ENCODE measurements at regions not wholly inside any gene's neighbourhood (a gene's known extent, or its start where the extent isn't known, plus 50 kb on each side); places are given as distances from the start of the nearest gene placed in this dataset.
A peak's percentile ranks its signal among the peaks of the same experiment; 100 is the strongest.
"Not testable (repeated sequence)": the region's sequence is repeated elsewhere in the genome, so short reads cannot be mapped to it uniquely, and the experiment has no call there.

DNA sequence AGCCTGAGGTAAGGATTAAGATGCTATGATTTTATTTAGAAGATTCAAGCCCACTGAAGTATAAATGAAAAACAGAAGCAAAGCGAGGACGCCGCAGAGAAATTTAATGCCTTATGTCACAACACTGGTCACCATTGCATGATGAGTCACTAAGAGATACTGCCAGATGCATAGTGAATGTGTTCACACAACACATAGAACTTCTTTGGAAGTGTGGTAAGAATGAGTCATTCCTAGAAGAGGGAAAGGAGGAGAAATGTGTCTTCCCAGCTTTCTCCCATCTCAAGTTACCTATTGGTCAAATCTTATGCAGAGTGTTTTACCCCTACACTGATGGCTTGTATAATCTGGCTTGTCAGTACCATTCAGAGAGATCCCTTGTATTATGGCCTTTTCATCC is 465.3 kb upstream of the ARRDC3 start:
- DNase-seq (ENCODE audit: low spot score) = peak; percentile 94

DNA sequence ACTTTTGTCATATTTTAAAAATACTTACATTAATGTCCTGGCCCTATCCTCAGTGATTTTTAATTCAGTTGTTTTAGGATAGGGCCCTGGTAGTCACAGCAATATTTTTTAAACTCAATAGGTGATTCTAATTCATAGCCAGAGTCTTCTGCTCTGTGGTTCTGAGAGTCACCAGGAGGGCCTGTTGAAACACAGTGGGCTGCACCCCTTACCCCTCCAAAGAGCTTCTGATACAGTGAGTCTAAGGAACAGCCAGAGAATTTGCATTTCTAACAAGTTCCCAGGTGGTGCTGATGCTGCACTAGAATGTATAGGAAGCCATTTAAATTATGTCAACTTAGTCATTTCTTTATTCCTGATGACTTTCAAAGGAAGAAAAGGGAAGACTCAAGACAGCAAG is 458.3 kb upstream of the ARRDC3 start:
- DNase-seq (ENCODE audit: low spot score) = no peak

DNA sequence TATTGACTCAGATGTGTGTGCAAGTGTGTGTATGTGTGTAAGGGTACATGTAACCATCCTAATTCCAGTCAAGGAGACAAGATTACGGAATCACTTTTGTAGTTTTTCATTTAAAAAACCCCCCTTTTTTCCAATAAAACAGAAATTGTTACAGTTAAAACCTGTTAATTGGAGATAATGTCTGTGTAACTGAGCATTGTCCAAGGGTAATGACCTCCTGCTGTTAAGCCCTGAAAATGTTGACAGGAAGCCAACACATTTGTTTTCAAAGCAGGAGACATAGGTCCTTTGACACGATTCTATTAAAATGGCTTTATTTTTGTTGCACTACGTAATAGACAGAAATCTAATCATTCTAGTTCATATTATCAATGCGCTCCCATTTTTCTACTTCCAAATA is 457.3 kb upstream of the ARRDC3 start:
- DNase-seq (ENCODE audit: low spot score) = no peak

DNA sequence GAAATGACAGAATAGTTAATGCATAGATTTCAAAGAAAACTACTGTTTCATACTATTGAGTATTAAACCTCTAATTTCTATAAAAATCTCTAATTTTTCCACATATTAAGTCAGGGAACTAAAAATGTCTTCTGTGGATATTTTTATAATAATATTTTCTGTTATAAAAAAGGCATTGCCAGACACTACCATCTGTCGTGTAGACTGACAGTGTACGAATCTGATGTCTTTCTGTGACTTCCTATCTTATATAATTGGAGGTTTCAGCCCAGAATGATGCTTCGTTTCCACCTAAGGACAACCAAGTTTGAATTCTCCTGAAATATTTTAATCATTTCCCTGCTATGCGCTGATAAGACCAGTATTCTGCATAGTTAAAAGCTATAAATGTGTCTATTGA is 456.6 kb upstream of the ARRDC3 start:
- DNase-seq (ENCODE audit: low spot score) = no peak

DNA sequence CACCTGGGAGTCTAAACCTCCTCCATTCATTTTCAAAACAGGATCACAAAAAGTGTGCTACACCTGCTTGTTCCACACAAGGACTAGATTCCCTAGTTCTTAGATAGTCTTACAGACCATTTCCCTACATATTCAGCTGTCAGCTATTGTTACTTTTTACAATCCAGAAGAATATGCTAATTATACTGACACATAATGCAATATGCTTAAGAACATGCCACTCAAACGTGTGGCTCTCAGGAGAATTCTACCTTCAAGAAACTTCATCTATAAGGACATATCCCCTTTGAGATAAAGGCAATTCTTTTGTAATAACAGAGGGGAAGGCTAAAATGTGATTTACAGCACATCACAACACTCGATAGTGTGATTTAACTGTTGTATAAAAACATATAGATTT is 456.1 kb upstream of the ARRDC3 start:
- DNase-seq (ENCODE audit: low spot score) = no peak

DNA sequence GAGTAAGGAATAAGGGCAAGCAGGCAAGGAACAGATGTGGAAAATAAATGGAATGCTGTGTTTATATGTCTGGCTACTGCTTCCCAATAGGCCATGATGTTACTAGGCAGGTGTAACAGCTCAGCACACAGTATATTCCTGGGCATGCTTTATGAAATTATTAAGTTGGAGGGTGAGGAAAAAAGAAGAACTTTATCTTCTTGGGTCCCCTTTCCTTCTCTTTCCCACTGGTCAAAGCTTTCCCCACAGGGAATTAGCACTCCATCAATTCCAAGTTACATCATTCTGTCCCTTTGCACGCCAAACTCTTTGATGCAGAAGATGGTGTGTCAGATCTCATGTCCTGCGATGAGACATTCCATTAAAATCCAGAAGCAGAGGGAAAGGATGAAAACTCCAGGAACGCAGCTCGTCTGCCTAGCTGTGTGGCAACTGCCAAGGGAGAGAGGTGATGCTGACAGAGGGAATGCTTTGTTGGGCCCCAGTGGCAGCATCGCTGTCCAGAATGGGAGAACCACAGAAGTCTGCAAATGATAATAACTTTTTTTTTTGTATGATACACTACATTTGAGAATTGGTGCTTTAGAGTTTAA is 447.3 kb upstream of the ARRDC3 start:
- no peak for DNase-seq (ENCODE audit: low spot score)

DNA sequence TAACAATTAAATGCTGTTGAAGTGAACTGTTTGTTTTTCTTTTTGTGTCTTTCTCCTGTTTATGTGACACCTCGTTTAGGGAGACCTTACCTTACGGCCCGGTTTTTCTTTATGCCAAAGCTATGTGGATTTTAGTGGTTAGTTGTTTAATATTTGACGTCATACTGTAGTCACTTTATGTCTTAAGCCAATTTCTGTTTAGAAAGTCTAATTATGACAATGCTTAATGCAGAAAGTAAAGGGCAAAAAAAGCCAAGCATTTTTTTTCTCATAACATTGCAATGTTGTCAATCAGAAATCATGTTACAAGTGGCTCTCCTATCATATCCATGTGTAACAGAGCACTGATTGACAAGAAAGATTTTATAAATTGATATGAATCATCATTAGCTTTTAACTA is 442.5 kb upstream of the ARRDC3 start:
- DNase-seq (ENCODE audit: low spot score) = no peak

DNA sequence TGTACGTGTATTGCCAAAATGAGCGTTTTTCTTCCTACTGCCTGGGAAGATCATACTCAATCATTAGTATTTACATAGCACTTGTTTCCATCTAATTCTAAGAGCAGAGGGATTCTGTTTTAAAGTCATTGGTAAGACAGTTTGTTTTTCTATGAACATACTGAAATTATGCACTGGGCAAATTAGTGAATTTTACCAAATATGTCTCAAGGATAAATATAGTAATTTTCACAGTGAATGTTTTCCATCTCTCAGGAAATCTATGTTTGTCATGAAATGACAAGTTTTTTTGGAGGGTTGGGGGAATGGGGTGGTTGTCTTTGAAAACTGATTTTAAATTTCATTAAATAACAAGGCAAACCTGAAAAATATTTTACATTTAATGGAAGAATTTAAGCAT is 441.3 kb upstream of the ARRDC3 start:
- no peak for DNase-seq (ENCODE audit: low spot score)

DNA sequence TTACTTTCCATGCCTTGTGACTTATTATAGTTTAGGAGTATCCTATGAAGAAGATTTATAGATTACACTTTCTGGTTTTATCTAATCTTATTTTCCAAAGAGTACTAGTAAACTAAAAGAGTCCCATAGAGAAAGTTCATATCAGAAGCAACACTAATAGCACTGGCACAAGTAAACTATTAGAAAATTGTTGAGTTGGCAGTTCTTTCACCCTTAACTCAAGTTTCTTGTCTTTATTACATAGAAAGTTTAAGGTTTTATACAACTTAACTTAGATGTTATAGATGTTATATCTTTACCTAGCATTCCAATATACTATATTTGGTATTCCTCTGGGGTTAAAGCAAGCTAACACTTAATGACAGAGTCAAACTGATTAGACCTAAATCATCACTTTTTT is 437.8 kb upstream of the ARRDC3 start:
- DNase-seq (ENCODE audit: low spot score) = no peak

DNA sequence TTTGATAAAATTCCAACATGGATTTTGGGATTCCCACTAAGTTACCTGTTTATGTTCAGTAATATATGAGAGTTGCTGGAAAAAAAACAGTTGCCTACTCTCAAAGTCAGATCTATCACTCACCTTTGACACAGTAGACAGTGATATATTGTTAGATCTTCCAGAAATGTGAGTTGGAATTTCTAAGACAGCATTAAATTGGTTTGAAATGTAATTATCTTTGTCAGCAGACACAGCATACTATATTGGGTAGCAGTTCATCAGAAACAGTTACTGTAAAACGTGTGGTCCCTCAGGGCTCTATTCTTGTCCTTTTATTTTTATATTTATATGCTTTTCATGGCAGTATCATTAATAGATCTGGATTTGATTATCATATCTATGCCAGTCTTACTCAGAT is 433.6 kb upstream of the ARRDC3 start:
- no peak for DNase-seq (ENCODE audit: low spot score)

DNA sequence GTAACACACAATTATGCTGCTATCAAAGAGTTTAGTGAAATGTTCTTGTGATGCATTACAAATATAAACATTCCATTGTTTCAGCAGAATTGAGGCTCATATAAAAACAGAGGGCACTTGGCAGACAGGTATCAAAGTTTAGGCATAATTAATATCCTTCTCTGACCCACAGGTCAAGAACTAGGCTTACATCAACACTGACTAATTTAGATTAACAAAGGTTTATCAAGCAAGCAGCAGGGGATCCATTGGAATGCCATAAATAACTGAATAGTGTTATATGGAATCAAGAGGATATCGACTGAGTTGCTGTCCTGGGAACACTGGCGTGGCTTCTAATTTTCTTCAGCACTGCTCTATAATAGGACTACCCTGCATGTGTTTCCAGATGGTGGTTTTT is 414.5 kb upstream of the ARRDC3 start:
- peak; percentile 13 for DNase-seq (ENCODE audit: low spot score)

DNA sequence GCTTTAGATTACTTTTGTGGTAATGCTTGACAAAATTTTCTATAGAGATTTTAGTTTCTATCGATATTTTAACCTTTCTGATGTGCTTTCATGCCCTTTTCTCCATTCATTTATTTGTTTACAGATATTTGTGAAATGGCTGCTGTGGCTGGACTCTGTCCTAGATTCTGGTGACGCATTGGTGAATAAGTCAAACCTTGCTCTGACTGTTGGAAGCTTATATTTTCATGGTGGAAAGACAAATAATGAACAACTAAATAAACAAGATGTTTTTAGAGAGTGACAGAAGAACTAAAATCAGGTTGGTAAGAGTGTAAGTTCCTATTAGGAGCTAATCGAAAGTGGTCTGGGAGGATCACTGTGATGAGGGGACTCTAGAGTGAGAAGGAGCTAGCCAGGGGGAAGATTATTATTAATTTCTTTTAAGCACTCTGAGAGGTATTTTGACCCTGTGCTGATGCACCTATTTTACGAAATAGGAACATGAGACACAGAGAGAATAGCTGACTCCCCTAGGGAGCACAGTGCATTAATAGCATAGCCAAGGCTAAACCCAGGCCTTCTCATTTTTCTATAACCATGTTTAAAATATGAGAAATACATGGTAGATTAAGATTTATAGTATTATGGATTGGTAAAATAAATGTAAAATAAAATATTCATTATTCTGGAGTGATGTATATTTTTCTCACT is 411.9 kb upstream of the ARRDC3 start:
- no peak for DNase-seq (ENCODE audit: low spot score)

DNA sequence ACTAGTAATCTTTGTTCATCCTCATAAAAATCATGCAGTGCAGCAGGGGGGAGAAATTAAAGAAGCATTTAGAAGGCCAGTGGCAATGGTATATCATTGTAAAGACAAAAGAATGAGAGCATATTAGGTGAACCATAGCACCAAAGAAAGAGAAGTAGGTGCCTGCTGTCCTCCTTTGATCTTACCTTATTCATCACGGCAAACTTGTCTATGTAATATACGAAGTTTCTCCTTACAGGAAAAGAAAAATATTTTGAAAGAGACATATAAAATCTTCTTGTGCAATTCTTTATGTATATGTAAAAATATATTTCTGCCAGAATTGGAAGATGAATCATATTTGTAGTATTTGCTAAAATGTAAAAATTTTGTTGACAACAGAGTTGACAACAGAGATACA is 411.3 kb upstream of the ARRDC3 start:
- no peak for DNase-seq (ENCODE audit: low spot score)

DNA sequence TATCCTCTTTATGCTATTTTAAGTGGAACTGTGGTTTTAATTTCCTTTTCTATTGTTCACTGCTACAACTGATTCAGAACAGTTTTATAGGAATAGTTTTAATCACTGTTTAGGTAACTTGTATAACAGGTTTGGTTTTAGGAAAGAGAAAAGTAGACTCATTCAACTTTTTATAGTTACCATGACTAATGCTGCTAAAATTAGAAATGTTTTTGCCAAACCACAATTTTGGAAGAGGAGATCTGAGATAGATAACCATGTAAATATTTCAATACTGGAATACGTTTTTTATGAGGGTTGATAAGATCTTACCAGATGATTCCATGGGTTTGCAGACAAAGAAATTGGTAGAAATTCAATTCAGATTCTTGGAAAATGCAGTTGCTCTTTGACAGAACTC is 404.6 kb upstream of the ARRDC3 start:
- peak; percentile 41 for DNase-seq (ENCODE audit: low spot score)

DNA sequence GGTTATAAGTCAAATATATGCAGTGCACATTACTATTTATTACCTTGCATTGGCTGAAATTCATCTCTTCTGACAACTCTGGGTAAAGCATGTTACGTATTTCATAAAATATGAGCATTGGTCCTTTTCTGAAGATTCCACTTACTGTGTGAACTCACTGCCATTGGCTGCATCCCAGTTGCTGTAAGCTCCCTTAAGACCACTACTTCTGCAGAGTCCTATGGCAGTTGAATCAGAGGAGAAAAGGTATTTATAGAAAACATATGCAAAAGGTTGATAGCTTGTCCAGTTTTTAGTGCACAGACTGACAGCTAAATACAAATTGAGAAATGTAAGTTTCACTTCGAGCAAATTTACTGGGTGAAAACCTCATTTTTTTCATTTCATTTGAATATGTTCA is 394.6 kb upstream of the ARRDC3 start:
- DNase-seq (ENCODE audit: low spot score) = no peak

DNA sequence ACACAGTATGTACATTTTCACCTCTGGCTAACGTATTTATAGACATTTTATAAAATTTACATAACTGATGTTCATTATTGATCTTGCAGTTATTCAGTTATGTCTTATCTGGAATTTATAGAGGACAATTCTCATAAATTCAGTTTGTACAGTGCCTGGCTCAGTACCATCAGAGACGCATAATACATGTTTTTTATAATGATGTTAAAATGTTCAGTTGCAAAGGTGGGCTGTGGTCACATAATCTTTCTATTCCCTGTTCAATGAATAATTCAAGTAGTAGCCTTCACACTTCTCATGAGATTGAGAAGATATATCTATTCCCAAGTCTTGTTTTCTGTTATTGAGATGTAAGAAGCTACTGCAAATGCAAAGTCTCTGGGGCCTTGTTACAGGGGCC is 393.1 kb upstream of the ARRDC3 start:
- no peak for DNase-seq (ENCODE audit: low spot score)

DNA sequence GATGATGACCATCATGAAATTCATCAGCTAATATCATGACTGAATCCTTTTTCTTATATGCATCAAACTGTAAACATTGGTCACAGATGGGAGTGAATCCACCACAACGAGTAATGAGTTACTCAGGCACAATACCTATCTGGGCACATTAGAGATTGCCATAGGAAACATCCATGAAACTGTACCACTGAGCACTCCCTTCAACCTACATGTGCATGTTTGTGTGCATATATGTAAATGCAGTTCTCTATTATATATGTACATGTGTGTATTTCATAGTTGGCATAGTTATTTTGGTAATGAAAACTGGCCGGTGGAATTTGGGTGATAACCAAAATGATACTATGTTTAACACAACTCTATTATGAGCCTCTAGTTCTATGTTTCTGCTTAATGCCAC is 387.3 kb upstream of the ARRDC3 start:
- no peak for DNase-seq (ENCODE audit: low spot score)

DNA sequence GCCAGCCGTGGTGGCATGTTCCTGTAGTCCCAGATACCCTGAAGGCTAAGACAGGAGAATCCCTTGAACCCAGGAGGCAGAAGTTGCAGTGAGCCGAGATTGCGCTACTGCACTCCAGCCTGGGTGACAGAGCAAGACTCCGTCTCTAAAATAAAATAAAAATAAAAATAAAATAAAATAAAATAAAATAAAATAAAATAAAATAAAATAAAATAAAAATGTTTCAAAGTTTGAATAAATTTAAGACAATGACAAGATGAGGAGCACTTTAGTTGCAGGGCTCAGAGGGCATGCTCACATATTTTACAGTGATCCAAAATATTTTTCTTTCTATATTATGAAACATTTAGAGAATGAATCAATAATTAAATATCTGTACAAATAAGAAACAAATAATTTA is 374.3 kb upstream of the ARRDC3 start:
- DNase-seq (ENCODE audit: low spot score) = not testable (repeated sequence)

DNA sequence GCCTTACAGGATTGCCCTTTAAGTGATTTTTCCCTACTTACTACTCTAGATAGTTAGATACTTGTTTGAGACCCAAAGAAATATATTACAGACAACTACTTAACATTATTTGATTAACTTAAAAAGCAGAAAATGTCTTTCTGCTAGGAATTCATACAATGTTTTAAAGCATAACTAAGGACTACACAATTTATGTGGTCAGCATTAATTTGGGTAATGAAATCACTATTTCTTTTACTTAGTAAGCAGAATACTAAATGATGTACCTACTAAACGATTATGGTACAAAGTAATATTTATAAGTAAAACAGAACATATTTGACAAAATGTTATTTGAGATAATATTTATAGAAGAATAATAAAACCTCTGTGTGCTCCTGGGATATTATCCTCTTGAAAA is 371.9 kb upstream of the ARRDC3 start:
- no peak for DNase-seq (ENCODE audit: low spot score)

DNA sequence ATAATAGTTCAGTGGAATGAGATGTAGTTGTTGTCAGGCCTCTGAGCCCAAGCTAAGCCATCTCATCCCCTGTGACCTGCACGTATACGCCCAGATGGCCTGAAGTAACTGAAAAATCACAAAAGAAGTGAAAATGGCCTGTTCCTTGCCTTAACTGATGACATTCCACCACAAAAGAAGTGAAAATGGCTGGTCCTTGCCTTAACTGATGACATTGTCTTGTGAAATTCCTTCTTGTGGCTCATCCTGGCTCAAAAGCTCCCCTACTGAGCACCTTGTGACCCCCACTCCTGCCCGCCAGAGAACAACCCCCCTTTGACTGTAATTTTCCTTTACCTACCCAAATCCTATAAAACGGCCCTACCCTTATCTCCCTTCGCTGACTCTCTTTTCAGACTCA is 361.4 kb upstream of the ARRDC3 start:
- not testable (repeated sequence) for DNase-seq (ENCODE audit: low spot score)

DNA sequence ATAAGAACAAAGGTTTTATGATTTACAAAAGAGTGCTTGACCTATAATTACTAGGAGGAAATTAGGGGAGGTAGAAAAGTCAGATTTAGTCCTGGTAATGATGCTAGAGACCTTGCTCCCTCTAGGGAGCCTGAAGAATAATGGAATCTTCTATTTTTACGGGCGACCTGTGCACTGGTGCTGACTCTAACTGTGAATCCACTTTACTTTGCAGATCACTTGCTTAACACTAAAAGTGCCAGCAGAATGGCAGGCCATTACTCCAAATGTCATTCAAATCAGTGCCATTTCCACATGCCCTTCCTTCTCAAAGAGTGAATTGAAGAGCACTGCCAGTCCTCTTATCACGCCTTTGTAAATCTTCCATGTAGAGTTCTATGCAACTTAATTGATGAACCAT is 359.4 kb upstream of the ARRDC3 start:
- no peak for DNase-seq (ENCODE audit: low spot score)

DNA sequence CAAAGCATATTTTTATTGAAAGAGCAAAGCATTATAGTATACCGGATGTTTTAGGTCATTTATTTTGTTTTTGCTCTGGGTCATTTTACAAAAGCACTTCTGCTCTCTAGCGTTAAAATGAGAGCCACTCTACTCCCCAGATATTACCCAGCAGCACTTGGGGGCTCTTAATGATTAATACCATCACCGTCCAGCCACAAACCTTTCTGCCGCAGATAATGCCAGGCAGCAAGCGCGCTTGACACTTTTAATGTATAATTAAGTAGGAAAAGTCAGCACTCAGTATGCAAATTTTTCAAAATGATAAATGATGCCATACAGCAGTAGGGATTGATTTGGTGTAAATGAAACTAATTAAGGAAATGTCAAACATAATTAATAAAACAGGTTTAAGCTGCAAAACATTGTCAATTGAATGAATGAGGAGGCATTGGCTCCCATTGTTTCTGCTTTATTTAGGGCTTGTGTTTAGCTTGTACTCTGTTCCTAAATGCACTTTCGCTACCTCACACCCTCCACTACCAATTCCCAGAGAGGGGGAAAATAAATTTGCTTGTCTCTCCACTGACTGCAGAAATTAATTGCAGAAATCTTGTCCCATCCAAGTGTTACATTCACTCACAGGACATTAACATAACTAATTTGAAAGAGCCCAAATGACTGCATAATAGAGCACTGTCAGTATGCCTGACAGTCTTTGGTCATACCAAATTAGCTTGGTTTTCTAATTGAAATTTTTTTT is 358.8 kb upstream of the ARRDC3 start:
- no peak for DNase-seq (ENCODE audit: low spot score)

DNA sequence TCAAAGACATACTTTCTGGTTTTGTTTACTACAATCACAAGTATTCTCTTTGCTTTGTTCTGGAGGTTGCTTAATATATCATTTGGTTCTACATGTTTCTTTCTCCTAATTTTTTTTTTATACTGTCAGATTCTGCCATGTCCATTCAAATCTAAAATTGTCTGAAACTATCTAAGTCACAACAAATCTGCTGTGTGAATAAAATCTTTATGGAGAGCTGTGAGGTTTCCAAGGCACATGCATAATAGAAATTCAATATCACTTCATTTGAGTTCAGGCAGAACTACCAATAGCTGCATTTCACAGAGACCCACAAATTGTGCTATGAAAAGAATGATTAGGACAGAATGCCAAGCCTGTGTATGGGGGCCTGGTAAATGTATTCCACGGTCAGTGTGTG is 346.9 kb upstream of the ARRDC3 start:
- no peak for DNase-seq (ENCODE audit: low spot score)

Measured in A172 (cell line).